Omental fat pad (tissue), 3 donors: ENCODE measurements at regions not wholly inside any gene's neighbourhood (a gene's known extent, or its start where the extent isn't known, plus 50 kb on each side); places are given as distances from the start of the nearest gene placed in this dataset.

Experiments used
- ATAC-seq: fragments of 150-250 bp; one replicate; pipeline ENCODE4 v1.9.1; 2016; ENCODE audit warnings: mild to moderate bottlenecking, moderate library complexity; ENCODE audit not compliant: low FRiP score
- DNase-seq: peaks from one replicate; pipeline ENCODE4 v3.0.0-alpha.2; 2019; ENCODE audit warnings: low spot score
- TF ChIP-seq, protein P1 (sequence below), 3 donors: fragments of 450-650 bp; IDR thresholded peaks; one replicate each; pipeline ENCODE4 v1.5.1; 2016 to 2017; ENCODE audit warnings: antibody characterized with exemption in 3 of 3, mild to moderate bottlenecking in 3 of 3, moderate library complexity in 2 of 3

DNA sequence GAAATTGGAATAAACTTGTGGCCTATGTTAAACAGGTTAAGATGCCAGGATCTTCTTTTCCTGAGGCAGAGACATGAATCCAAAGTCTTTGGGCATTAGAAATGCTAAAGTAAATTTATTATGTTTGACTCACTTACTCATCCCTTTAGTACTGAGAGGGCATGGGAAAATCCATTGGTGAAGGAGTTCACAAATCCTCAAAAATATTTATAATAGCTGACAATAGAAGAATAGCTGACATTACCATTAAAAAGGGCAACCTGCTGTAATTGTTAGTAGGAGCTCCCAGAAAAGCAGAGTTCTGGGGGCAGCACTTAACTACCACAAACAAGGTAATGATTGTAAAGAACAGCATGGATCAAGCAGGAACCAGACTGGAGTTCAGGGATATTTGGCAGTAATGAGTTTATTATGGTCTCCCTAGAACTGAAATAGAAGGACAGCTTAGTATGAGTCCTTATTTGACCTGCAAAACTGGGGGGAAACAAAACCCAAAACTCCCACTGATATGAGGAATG lies 285.8 kb upstream of the KLHL1 start:
- DNase-seq = no peak
- TF ChIP-seq, protein P1, sequence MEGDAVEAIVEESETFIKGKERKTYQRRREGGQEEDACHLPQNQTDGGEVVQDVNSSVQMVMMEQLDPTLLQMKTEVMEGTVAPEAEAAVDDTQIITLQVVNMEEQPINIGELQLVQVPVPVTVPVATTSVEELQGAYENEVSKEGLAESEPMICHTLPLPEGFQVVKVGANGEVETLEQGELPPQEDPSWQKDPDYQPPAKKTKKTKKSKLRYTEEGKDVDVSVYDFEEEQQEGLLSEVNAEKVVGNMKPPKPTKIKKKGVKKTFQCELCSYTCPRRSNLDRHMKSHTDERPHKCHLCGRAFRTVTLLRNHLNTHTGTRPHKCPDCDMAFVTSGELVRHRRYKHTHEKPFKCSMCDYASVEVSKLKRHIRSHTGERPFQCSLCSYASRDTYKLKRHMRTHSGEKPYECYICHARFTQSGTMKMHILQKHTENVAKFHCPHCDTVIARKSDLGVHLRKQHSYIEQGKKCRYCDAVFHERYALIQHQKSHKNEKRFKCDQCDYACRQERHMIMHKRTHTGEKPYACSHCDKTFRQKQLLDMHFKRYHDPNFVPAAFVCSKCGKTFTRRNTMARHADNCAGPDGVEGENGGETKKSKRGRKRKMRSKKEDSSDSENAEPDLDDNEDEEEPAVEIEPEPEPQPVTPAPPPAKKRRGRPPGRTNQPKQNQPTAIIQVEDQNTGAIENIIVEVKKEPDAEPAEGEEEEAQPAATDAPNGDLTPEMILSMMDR (IDR thresholded peaks at IDR 0.05) = no peak
- ATAC-seq = no peak

DNA sequence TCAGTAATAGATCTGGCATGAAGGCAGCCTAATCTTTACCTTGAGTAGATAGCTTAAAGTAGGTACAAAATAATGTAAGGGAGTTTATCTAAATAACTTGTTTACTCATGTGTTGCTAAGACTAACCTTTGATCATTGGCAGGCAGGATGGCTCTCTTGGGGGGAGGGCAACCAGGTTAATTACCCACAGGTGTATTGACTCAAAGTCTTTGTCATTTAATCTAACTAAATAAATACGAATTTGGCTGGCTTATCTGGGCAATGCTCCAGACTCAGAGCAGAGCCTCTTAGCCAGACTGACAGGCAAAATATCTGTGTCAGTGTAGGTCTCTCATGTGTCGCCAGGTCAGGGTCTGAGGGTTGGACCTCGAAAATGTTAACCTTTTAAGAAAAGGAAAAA lies 283.4 kb upstream of the KLHL1 start:
- no peak for DNase-seq
- ATAC-seq = no peak
- TF ChIP-seq, protein P1 (IDR thresholded peaks at IDR 0.05) = no peak

DNA sequence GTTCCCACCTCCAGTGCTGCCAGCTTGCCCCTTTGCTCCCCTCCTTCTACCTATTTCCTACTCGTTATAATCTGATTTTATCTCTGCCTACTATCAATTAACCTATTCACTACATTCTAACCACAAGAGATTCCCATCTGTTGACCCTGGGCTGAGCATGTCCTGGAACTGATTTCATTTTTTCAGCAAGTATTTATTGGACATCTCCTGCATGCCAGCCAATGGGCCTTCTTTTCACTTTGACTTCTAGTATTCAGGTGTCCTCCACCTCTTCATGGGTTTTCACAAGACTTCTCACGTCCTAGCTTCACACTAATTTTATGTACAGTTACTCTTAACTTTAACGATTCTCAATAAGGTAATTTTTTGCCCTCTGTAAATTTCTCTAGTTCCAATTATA lies 282.7 kb upstream of the KLHL1 start:
- no peak for ATAC-seq

DNA sequence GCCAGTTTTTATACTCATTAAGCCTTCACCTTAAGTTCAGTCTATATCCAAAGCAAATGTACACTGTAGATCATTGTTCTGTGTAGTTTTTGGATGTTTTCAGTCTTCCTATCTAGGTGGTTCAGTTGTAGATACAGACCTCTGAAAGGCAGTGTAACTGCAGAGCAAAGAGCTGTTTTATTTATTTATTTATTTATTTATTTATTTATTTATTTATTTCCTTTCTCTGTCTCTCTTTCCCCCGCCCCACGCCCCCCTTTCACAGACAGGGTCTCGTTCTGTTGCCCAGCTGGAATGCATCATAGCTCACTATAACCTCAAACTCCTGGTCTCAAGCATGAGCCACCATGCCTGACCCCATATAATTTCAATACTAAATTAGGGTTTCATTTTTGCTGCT lies 281.8 kb upstream of the KLHL1 start:
- TF ChIP-seq, protein P1 (IDR thresholded peaks at IDR 0.05) = no peak
- no peak for DNase-seq
- ATAC-seq = no peak

More for the DNA sequence above, 282.7 kb upstream of the KLHL1 start:
- no peak for DNase-seq
- TF ChIP-seq, protein P1 (IDR thresholded peaks at IDR 0.05) = no peak

DNA sequence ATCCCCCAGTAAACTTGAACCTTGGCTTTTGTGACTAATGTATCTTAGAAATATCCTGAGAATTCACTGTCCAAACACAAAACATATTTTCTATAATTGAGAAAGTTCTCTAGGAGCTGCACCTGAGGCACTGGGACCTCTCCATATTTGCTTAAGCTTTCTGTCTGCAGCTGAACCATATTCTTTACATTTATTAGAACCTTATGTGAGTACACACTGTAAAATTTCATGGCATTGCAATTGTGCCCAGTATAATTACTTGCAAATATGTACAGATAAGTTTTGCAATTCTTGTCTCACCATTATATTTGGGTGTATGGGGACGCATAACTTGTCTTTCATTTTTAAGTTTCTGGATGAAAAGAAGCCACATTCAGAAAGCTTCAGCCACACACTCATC lies 280.7 kb upstream of the KLHL1 start:
- DNase-seq (no peak), ATAC-seq (no peak)
- TF ChIP-seq, protein P1 (IDR thresholded peaks at IDR 0.05) = no peak

DNA sequence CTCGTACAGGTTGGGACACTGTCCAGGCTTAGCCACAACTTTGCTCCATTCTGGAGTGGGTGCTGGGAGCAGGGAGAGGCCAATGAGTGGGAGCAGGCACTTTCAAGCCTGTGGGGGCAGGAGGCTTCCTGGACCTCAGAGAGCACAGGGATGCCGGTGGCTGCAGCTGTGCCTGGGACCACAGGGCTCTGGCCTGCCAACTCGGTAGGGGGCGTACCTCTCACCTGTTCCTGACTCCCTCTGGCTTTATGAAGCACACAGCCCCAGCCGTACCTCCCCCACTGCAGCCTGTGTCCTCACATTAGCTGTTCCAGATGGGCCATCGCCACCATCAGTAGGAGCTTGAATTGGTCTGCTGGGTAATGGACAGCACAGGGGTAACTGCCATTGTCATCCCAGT lies 278.7 kb upstream of the KLHL1 start:
- DNase-seq = no peak
- no peak for ATAC-seq
- TF ChIP-seq, protein P1 (IDR thresholded peaks at IDR 0.05) = no peak

DNA sequence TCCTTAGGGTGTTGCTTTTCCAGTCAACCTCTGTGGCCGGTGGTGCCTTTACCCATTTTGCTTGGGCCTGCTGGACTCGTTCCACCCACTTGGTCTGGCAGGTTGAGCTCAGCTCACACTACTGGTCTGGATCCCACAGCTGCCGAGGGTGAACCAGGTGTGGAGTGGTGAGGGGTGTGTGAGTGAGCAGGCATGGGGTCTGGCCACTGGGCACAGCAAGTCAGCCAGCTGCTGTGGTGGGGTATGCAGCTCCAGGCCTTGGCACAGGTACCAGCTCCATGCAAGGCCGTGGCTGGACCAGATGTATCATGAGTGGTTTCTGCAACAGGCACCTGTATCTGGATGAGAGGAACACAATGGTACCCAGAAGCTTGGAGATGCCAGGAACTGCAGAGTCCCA lies 277.6 kb upstream of the KLHL1 start:
- TF ChIP-seq, protein P1 (IDR thresholded peaks at IDR 0.05) = no peak
- ATAC-seq (no peak), DNase-seq (no peak)
